ENCODE measurements at regions not wholly inside any gene's neighbourhood (a gene's known extent, or its start where the extent isn't known, plus 50 kb on each side); places are given as distances from the start of the nearest gene placed in this dataset.

DNA sequence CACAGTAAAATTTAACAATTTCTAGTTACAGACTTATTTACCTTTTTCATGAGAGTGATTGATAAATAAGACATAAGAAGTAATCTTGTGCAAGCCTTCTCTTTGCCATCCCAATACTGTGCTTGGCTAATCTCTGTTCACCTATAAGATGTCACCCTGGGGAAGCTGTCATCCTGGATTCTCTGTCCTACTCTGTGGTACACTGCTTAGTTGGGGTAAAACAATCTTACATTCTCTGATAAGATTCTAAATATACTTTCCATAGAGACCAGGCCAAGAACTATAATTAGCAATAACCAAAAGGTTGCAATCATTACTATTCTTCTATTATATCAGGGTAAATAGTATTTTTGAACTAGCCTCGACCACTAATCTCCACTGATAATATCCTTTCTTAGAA is 1218.3 kb upstream of the CADM2 start:
- DNase-seq (ENCODE audit: low spot score): no peak

DNA sequence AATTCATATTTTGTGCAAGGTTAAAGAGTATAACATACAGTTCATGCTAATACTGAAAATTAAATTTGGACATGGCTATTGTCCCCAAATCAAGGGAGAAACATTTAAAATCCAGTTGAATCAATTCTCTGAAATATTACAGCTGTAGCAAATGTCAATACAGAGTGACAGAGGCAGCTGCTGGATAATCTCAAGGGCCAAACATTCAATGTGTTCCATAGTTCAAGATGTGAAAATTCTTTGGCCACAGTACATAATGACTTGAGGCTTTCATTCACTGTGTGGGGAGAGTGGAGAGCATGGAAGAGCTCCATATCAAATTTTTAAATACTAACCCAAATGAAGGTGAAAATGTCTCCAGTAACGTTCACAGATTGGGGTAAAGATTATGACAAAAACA is 1192.8 kb upstream of the CADM2 start:
- DNase-seq (ENCODE audit: low spot score): no peak

DNA sequence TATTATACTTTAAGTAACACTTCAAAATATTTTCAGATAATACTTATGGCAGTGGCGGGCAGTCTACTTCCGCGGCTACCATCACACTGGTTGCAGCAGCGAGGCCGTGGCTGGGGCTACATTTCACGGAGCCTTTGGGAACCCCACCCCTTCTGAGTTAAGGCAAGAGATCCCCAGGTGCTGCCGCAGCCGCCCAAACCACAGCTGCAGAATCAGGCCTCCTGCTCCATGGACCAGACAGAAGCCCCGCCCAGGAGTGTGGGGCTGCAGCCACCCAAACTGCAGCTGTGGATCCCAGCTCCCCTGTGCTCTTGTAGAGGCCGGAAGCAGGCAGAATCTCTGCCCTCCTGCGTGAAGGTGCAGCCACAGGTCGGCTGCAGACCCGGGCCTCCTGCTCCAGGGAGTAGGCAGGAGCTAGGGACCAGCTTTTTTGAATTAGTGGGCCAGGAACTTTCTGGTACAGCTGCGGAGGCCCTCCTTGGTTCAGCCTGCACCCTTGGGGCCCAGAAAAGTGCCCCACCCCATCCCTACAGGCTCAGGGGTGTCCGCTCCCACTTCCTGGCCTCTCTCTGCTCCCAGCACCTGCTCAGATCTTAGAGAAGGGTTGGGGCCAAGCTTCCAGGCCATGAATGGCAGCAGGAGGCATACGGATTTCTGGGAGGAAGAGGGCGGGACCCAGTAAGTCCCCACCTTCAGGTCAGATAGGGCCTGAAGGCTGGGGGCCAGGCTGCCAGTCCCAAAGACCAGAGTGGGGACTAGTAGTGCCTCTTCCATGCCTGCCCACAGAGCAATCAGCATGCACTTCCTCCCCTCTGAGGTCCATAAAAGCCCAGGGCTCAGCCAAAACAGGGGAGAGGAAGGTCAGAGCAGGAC is 1188.8 kb upstream of the CADM2 start:
- DNase-seq (ENCODE audit: low spot score): no peak

DNA sequence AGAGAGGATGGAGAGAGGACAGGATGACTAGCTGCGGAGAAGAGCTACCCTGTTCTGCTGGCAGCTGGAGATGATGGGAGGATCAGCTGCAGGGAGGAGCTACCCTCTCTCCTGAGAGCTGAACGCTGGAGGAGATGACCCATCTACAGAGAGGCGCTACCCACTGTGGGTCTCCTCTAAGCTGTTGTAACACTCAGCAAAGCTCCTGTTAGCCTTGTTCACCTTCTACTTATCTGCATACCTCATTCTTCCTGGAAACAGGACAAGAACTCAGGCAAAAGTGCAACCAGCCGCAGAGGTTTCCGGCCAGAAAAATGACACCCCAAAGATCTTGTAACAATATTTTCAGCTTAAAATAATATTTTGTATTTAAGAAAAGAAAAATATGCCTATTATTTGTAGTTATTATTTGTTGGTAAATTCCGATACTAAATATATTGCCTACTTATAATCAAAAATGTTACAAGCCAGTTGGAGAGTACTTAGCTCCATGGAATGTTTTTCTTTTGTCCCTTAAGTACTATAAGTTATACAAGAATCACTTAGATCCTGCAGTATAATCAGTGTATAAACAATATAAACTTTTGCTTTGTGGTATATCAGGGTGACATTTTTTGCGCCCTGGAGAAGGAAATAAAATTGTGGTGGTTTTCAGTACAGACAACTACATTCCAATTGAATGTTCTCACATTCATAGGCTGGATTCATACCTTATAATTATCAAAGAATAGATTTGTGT is 1188.0 kb upstream of the CADM2 start:
- DNase-seq (ENCODE audit: low spot score): no peak

DNA sequence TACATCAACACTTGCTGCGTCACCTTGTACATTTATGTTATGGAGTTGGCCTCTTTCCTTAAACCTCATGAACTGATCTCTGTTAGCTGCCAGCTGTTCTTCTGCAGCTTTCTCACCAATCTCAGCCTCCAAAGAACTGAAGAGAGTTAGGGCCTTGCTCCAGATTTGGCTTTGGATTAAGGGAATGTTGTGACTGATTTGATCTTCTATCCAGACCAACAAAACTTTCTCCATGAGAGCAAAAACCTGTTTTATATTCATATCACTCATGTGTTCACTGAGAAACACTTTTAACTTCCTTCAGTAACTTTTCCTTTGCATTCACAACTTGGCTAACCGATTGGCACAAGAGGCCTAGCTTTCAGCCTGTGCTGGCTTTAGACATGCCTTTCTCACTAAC is 1156.0 kb upstream of the CADM2 start:
- DNase-seq (ENCODE audit: low spot score): no peak

DNA sequence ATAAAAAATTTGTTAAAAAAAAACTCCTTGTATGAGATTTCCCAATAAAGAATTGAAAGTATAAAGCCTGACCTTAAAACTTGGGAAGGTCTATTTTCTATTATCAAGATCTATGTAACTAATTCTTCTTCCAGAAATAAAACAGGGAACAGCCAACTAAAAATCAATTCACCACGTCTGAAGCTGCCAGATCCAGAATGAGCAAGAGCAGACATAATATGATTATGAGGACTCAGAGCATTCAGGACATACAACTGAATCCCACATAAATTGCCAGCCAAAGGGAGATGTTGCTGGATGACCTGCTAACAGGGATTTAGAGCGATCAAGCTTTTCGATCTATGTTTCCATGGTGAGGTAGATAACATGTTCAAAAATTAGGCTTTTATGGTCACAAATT is 1151.3 kb upstream of the CADM2 start:
- no peak for DNase-seq (ENCODE audit: low spot score)

DNA sequence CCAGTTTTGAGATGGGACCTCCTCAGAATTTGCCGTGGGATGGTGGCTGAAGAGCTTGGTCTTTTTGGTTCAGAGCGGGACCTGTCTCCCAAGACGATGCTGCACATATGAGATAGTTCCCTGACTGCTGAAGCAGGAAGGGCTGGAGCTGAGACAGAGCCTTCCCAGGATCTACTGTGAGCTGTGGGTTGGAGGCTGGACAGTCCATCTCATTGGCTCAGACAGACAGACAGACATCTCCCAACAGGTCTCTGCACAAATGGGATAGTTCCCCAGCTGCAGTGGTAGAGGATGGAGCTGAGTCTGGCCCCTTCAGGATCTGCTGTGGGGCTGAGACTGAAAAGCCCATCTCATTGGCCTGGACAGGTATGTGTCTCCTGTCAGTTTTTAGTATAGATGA is 1145.6 kb upstream of the CADM2 start:
- DNase-seq (ENCODE audit: low spot score): no peak

DNA sequence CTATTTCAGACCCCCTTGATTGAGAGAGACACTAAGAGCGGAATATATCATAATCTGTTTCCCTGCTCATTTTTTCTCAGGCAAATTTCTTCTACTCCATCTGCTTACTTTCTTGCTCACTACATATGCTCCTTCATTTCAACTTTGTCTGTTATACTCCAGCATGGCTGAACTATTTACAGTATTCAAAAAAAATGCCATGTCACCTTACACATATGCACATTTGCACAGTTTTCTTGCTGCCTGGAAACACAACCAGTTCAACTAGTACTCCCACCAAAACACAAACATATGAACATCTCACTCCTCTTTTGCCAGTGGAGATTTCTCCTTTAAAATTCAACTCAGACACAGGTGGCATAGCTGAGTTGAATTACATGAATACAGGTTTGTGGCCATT is 1142.1 kb upstream of the CADM2 start:
- DNase-seq (ENCODE audit: low spot score): no peak

DNA sequence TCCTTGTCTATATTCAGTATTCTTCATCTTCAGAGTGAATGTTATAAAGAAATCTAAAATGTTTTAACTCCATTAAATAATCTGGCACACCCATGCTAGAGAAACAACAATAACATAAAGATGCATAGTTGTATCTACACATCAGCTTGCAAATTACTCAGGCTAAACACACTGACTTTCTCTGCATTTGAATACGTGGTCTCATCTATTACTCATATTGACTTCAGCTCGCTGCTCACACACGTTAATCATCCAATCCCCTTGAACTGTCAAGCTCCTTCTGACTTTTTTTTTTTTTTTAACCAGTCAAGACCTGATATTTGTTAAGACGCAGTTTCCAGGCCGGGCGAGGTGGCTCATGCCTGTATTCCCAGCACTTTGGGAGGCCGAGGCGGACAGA is 1137.3 kb upstream of the CADM2 start:
- DNase-seq (ENCODE audit: low spot score): no peak

DNA sequence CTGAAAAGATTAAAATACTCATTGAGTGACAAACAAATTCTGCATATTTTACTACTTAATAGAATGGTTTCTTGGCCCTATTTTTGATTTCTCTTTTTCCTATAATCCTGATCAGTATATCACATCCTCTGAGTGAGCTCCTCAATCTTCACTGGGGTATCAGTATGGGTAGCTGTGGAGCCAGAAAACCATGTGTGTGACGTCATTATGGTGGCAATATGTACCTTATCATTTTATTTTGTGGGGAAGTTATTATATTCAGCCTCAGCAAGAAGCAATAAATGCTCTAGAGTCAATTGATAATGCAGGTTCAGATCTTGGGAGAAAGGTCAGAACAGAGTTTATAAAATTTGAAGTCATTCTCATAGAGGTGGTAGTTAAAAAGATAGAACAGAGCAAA is 1135.7 kb upstream of the CADM2 start:
- DNase-seq (ENCODE audit: low spot score): no peak

DNA sequence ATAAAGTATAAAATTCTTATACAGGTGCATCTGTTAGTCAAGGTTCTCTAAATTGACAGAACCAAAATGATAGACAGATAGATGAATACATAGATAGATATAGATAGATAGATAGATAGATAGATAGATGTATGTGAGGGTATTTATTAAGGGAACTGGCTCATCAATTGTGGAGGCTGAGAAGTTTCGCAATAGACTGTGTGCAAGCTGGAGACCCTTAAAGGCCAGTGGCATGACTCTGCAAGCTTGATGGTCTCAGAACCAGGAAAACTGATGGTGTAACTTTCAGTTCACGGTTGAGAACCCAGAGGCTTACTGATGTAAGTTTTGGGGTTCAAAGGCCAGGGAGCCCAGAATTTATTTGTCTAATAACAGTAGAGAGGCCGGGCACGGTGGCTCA is 1123.7 kb upstream of the CADM2 start:
- DNase-seq (ENCODE audit: low spot score): no peak

DNA sequence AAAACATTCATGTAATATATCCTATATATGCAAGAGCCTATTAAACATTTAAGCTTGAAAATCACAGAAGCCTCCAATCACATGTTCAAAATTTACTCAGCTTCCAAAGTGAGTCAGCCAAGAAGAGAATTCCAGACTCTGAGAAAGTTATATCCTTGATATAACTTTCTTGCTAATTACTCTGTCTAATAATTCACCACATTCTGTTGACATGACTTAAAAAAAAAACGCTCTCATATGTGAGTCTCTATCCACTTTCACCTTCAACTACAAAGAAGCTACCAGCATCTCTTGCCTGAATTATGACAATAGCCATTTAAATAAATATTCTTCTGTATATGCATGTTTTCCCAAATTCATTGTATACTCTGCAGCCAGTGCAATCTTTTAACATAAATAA is 1116.3 kb upstream of the CADM2 start:
- no peak for DNase-seq (ENCODE audit: low spot score)

DNA sequence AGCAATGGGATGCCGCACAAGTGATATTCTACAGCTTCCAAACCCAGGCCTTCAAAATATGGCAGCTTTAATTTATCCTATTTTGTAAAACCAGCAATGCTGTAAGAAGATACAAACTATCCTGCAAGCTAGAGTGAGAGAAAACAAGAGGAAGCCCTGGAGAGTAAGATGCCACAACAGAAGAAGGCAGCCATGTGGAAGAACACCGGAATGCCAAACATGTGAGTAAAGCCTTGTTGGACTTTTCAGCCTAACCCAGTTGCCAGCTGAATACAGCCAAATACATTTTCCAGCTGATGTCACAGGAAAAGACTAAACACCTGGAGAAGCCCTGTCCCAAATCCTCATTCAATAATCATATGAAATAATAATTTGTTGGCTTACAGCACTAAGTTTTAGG is 1115.1 kb upstream of the CADM2 start:
- no peak for DNase-seq (ENCODE audit: low spot score)

DNA sequence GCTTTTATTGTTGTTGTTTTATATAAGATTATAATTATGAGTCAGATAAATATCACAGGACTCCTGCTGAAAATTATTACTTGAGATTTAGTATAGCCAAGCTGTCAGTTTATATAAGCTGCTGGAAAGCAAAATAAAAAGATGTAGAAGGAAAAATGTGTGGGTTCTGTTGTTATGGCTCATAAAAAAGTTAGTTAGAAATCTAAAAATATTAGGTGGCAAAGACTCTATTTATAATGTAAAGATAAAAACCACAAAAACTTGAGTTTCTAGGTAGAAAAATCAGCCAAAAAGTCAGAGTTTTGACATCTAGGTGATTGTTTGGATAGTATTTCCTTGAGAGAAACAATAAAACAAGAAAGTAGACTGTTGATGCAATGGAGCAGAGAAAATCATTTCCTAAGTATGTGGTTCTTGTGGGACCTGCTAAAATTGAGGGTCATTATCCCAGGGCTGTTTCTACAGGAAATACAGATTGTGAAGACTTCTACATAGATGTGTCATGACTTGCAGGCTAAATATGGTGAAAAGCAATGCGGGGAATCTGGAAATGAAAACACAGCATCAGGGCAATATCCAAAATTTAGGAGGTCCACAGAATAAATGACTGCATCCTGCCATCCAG is 1109.6 kb upstream of the CADM2 start:
- no peak for DNase-seq (ENCODE audit: low spot score)

DNA sequence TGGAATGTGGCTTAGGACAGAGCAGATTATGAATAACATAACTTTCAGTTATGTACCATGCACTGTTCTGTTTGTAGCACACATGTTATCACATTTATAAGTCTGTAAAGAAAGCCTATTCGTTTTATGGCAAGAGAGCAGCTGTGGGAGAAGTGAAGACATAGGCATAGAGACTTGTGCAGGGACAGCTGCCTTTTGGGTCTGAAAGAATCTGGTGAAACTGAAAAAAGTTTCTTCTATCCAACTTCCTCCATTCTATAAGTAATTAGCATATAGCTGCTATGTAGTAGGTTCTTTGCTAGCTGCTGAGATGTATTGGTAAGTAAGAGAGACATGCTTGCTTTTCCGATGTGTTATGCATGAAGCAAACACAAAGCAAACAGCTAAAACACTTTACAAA is 1095.4 kb upstream of the CADM2 start:
- DNase-seq (ENCODE audit: low spot score): no peak

DNA sequence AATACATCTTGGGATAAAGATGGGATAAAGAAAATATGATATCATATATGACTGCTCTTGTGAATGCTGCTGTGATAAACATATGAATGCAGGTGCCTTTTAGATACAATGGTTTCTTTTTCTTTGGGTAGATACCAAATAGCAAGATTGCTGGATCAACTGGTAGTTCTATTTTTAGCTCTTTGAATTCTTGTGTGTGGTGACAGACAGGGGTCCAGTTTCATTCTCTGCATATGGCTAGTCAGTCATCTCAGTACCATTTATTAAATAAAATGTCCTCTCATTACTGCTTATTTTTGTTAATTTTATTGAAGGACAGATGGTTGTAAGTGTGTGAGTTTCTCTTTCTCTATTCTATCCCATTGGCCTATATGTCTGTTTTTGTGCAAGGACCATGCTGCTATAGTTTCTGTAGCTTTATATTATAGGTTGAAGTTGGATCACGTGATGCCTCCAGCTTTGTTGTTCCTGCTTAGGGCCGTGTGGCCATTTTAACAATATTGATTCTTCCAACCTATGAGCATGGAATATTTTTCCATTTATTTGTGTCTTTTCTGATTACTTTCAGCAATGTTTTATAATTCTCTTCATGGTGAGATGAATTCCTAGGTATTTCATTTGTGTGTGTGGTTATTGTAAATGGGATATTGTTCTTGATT is 1089.8 kb upstream of the CADM2 start:
- DNase-seq (ENCODE audit: low spot score): no peak

DNA sequence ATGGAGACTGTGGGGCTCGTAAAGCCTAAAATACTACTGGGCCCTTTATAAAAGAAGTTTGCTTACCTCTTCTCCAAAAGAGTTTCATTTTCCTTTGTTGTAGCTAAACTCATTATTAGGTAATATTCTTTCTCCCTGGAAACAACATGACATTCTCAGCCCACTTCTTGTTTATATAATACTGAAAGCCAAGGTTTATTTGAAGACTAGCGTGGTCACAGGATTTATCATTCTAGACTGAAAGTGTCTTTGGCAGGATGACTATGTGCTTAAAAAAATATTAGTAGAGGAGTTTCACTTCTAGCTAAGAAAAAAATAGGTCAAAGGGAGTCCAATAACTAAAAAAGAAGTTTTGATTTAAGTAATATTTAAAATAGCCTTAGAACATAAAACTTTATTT is 1085.2 kb upstream of the CADM2 start:
- DNase-seq (ENCODE audit: low spot score): no peak

DNA sequence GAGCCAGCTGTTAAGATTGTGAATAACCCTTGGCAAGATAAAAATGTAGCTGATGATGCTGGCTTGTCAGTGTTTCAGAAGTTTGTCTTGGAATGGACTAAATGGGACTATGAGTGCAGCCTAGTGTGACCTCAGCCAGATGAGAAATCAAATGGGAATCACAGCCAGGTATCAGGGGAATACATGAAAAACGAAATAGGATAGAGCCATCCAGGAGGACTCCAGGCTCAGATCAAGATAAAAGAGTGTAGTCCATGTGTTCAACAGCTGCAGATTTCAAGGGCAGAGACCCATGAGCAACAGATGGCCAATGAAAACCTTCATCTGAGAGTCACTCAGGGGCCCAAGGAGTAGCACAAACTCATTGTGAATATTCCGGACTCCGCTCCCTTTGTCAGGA is 1080.9 kb upstream of the CADM2 start:
- DNase-seq (ENCODE audit: low spot score): no peak

DNA sequence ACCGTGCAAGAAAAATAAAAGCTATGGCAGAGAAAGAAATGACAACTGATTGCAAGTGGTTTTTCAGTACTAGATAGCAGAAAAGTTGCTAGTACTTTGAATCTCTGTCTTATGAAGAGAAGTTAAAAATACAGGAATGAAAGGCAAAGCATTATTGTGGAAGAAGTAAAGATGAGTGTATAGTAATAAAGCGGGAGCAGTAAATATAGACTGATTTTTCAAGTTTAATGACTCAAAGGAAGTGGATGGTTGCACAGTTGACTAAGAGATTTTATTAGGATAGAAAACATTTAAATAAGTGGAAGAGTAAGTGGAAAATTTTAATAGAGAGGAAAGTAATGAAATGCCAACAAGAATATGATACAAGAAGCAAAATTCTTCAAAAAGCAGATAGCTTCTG is 1076.1 kb upstream of the CADM2 start:
- no peak for DNase-seq (ENCODE audit: low spot score)

DNA sequence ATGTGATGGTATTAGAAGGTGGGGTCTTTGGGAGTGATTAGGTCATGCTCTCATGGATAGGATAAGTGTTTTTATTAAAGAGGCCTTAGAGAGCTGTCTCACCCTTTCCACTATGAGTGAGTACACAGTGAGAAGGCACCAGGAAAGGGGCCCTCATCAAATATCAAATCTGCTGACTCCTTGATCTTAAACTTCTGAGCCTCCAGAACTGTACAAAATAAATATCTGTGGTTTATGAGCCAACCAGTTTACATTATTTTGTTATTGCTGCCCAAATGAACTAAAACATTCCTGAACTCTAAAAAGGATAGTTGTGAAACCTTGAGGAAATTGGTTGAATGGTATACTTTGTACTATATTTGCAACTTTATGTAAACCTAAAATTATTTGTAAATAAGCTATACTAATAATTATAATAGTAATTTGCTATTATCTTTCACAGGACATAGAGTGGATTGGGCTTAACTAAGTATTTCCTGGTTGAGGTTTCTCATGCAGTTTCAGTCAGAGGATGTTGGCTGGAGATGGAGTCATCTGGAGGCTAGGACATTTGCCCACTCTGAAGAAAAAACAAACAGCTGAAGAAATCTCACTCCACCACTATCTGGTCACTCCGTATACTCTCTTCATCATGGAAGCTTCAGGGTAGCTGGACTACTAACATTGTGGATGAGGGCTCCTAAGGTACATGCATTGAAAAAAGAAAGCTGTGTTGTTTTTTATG is 1068.6 kb upstream of the CADM2 start:
- no peak for DNase-seq (ENCODE audit: low spot score)

DNA sequence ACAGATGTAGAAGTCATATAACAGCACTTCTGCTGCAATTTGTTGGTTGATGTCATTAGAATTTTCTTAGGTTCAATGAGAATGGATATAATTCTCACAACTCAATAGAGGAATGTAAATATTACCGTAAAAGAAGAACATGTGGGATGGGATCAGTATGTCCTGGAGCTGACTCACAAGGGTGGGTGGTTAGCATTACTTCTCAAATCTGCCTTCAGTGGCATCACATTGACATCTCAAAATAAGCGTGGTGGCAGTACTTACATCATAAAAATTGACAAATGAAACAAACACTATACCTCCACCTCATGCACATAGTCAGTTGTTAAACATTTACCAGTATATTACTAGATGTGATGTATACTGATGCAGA is 1068.0 kb upstream of the CADM2 start:
- DNase-seq (ENCODE audit: low spot score): no peak

DNA sequence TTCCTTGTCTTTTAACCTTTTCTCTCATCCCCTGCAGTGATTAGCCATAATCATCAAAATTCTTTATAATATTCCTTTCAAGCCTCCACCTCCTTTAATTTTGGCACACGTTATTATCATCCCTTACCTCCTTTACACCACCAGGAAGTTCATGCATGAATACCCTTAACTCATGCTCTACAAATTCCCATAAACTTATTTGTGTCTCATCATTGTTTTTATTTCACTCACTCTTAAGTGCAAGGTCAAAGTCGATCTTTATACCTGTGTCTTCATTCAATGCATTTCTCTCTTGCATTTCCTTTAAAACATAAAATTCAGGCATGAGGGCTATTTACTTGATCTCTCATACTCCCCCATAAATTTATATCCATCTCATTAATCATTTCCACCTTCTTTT is 1064.6 kb upstream of the CADM2 start:
- DNase-seq (ENCODE audit: low spot score): no peak
